ENCODE measurements at regions not wholly inside any gene's neighbourhood (a gene's known extent, or its start where the extent isn't known, plus 50 kb on each side); places are given as distances from the start of the nearest gene placed in this dataset.

DNA sequence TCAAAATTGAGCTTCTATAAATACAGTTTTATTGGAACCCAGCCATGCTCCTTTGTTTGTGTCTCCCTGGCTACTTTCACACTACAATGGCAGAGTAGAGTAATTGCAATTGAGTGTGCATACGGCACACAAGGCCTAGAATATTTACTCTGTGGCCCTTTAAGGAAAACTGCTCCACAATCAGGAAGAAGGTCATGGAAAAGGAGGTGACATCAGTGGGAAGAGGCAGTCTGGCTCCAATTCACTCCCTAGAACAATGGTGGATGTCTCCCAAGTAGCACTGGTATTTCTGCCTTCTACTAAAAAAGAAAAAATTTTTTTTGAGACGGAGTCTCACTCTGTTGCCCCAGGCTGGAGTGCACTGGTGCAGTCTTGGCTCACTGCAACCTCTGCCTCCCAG lies 51.3 kb downstream of the KRTAP19-8 start:
- ChIA-PET CTCF (no interaction called here), POLR2A (no interaction called here)
- FAIRE-seq: no peak
- ATAC-seq: no peak
- TF ChIP-seq, protein P1, sequence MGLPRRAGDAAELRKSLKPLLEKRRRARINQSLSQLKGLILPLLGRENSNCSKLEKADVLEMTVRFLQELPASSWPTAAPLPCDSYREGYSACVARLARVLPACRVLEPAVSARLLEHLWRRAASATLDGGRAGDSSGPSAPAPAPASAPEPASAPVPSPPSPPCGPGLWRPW (IDR thresholded peaks at IDR 0.05): no peak
- TF ChIP-seq CHD2 (IDR thresholded peaks at IDR 0.05; ENCODE audit: low read length, partially characterized antibody) (no peak), TFCP2L1 (CRISPR knock-in tag; IDR thresholded peaks at IDR 0.05) (no peak), JUNB (IDR thresholded peaks at IDR 0.05) (no peak), HDAC2 (IDR thresholded peaks at IDR 0.05) (no peak), RARB (CRISPR knock-in tag; IDR thresholded peaks at IDR 0.05) (no peak), GATA3 (IDR thresholded peaks at IDR 0.05; ENCODE audit: borderline replicate concordance) (no peak), RFX5 (IDR thresholded peaks at IDR 0.05) (no peak), SREBF2 (IDR thresholded peaks at IDR 0.05) (no peak), MYC (IDR thresholded peaks at IDR 0.05; ENCODE audit: borderline replicate concordance, low read length) (no peak), CEBPB (IDR thresholded peaks at IDR 0.05) (no peak), PHF8 (IDR thresholded peaks at IDR 0.05; ENCODE audit: borderline replicate concordance, low read depth) (no peak), CBX8 (IDR thresholded peaks at IDR 0.05) (no peak), NR3C1 (IDR thresholded peaks at IDR 0.05) (no peak)
- TF ChIP-seq, protein P2, sequence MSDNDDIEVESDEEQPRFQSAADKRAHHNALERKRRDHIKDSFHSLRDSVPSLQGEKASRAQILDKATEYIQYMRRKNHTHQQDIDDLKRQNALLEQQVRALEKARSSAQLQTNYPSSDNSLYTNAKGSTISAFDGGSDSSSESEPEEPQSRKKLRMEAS (IDR thresholded peaks at IDR 0.05): no peak
- TF ChIP-seq, protein P3, sequence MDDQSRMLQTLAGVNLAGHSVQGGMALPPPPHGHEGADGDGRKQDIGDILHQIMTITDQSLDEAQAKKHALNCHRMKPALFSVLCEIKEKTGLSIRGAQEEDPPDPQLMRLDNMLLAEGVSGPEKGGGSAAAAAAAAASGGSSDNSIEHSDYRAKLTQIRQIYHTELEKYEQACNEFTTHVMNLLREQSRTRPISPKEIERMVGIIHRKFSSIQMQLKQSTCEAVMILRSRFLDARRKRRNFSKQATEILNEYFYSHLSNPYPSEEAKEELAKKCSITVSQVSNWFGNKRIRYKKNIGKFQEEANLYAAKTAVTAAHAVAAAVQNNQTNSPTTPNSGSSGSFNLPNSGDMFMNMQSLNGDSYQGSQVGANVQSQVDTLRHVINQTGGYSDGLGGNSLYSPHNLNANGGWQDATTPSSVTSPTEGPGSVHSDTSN (IDR thresholded peaks at IDR 0.05): no peak
- TF ChIP-seq, protein P4, sequence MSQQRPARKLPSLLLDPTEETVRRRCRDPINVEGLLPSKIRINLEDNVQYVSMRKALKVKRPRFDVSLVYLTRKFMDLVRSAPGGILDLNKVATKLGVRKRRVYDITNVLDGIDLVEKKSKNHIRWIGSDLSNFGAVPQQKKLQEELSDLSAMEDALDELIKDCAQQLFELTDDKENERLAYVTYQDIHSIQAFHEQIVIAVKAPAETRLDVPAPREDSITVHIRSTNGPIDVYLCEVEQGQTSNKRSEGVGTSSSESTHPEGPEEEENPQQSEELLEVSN (IDR thresholded peaks at IDR 0.05; ENCODE audit: borderline replicate concordance, low read depth): no peak
- Histone ChIP-seq H3K4me2 (no peak overlapping the region), H3K4me1 (no peaks in the 10 kb centered on the region), H3K9me3 (no peaks in the 10 kb centered on the region), H3K27ac (no peak overlapping the region), H3K4me3 (no peak overlapping the region)
- 9% methylated on average over 2 of the region's 2 CpGs for WGBS (ENCODE audit: missing lambda C conversion rate)
- no peak for DNase-seq (ENCODE audit: low read depth in 1 of 2, low spot score in 1 of 2)

DNA sequence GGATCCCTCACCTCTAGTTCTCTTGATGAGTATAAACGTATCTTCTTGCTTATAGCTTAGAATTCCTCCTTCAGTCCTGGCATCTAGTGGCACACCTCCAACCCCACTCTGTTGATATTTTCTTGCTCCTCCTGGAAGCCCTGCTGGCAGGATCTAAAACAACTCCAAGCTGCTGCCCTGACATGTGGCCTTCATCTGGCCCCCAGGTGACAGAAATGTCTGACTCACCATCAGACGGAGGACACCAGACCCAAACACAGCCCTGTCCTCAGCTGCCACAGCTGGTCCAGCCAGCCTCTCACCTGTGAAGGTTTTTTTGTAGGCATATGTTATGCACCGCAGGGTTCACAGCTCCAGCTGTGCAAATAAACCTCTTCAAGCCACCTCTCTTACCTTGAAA lies 53.4 kb downstream of the KRTAP19-8 start:
- FAIRE-seq (no peak), ATAC-seq (no peak), DNase-seq (ENCODE audit: low read depth in 1 of 2, low spot score in 1 of 2) (no peak)
- no peak overlapping the region for H3K27ac ChIP-seq
- no peaks in the 10 kb centered on the region for H3K4me1 ChIP-seq
- TF ChIP-seq HDAC2 (IDR thresholded peaks at IDR 0.05): no peak
- ChIA-PET CTCF (interaction anchor here (0.6 kb wide), 1 partner anchor 1895 kb away, joined by 3 read pairs; no protein-coding TSS in a partner anchor), POLR2A (no interaction called here)
- 12% methylated on average over 3 of the region's 3 CpGs for WGBS (ENCODE audit: missing lambda C conversion rate)
- no peak overlapping the region for H3K4me2 ChIP-seq
- H3K9me3 ChIP-seq: no peaks in the 10 kb centered on the region
- H3K4me3 ChIP-seq: no peak overlapping the region

DNA sequence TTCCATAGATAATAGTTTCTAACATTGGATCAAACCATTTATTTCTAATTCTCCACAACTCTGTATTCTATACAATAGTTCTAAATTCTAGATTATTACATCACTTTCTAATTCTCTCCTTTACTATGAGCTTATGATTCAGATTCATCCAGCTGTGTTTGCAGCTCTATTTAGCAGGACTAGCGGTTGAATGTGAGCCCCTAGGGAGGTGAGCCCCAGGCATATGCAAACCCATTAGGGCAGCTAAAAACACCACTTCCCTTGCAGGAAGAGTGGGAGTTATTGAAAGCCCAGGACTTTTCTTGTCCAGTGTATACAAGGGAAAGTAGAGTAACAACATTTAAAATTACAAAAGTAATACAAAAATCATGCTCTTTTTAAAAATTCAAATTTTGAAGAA lies 56.9 kb downstream of the KRTAP19-8 start:
- H3K27ac ChIP-seq: no peak overlapping the region
- TF ChIP-seq ZNF302 (CRISPR knock-in tag; IDR thresholded peaks at IDR 0.05): no peak
- TF ChIP-seq KDM1A (IDR thresholded peaks at IDR 0.05; ENCODE audit: low read depth): no peak
- TF ChIP-seq SMC3 (IDR thresholded peaks at IDR 0.05): no peak
- TF ChIP-seq HOXA7 (CRISPR knock-in tag; IDR thresholded peaks at IDR 0.05): no peak
- TF ChIP-seq SREBF2 (IDR thresholded peaks at IDR 0.05): no peak
- TF ChIP-seq RARB (CRISPR knock-in tag; IDR thresholded peaks at IDR 0.05): no peak
- TF ChIP-seq MYC (IDR thresholded peaks at IDR 0.05; ENCODE audit: borderline replicate concordance, low read length): no peak
- no peak for TF ChIP-seq POLR2A (IDR thresholded peaks at IDR 0.05; ENCODE audit: low read length)
- no peak for TF ChIP-seq HEYL (CRISPR knock-in tag; IDR thresholded peaks at IDR 0.05)
- WGBS (ENCODE audit: missing lambda C conversion rate): 0% methylated on average over 1 of the region's 1 CpG
- no peak overlapping the region for H3K4me2 ChIP-seq
- H3K4me3 ChIP-seq: no peak overlapping the region
- CTCF ChIA-PET: no interaction called here
- no peak for FAIRE-seq
- no peaks in the 10 kb centered on the region for H3K4me1 ChIP-seq
- POLR2A ChIA-PET: no interaction called here
- no peak for DNase-seq (ENCODE audit: low read depth in 1 of 2, low spot score in 1 of 2)
- H3K9me3 ChIP-seq: no peaks in the 10 kb centered on the region
- no peak for ATAC-seq
